NCI-H146 treated with DMSO at 0.1 percent for 48 hours (cell line): ENCODE measurements at regions not wholly inside any gene's neighbourhood (a gene's known extent, or its start where the extent isn't known, plus 50 kb on each side); places are given as distances from the start of the nearest gene placed in this dataset.
A peak's percentile ranks its signal among the peaks of the same experiment; 100 is the strongest.

Source experiments
- DNase-seq: peaks from one replicate; lab custom pipeline; 2025; ENCODE audit not compliant: unreplicated experiment; lab: John Stamatoyannopoulos, UW

DNA sequence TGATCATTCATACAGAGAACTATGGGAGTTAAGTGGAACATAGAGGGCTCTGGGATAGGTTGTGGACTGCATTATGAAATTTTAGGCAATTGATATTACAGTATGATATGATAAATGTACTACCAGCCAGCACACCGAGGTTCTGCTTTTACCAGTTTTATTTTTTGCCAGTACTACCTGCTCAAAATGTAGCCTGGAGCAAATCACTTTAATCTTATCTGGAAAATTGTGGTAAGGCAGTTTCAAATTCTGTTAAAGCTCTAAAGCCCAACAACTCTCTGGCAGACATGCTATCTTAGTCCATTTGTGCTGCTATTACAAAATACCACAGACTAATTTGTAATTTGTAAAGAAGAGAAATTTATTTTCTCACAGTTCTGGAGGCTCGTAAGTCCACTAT is 474.9 kb upstream of the CWC22 start:
- no peak for DNase-seq

- DNase-seq: no peak
These were observed 471.8 kb upstream of the CWC22 start for GRCh38 chr2:180478883-180479282.

DNA sequence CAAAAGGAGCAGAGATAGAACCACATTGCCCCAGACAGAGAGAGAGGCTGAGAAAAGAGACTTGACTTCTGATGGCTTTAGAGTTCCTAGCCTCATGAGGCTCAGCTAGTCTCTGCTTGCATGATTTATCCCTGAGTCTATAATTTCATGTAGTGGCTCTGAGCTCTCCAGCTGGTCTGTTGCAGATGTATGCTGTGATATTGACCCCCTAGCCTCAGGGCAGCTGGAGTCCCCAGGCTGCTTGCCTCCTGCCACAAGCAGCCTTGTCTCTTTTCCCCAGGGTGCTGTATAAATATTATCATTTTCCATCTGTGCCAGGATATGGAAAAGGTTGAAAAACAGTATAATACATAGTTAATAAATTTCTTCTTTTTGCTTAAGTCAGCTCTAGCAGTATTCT is 467.6 kb upstream of the CWC22 start:
- DNase-seq: peak; percentile 84

DNA sequence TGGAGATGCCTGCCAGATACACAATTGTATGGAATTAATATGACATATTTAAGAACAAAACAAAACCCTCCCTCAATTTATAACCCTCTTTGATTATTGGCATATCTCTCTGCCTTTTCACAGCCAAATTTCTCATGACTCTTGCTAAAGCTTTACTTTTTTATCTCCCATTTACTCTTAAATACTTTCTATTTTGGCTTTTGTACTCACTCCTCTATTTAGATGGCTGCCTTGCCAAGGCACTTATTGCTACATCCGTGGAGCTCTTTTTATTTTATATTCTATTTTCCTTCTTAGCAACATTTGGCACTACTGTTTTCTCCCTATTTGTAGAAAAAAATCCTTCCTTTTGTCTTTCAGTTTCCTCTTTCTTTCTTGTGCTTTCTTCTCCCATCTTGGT is 466.4 kb upstream of the CWC22 start:
- DNase-seq: no peak

- no peak for DNase-seq
These were observed 465.0 kb upstream of the CWC22 start for GRCh38 chr2:180472133-180472532.

GRCh38 chr2:180463608-180464007 is 456.5 kb upstream of the CWC22 start:
- no peak for DNase-seq

- DNase-seq: no peak
These were observed 454.7 kb upstream of the CWC22 start for GRCh38 chr2:180461761-180462160.

DNA sequence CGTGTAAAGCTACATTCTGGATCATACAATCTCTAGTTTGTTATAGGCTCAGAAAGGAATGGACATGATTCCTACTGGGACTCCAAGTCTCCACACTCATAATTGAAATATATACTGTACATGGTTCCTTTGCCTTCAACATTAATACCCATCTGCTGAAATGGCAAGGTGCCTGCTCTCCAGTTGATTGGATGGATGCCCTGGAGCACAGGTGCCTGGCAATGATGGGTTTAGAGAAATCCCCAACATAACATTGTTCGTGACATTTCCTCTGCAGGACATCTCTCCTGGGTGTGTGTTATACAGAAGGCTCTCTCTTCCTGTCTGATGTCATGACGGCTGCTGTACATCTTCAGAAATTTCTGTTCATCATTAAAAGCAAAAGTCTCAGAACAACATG is 449.7 kb upstream of the CWC22 start:
- no peak for DNase-seq

- peak; percentile 44 for DNase-seq
These were observed 443.7 kb upstream of the CWC22 start for GRCh38 chr2:180450841-180451240.

DNA sequence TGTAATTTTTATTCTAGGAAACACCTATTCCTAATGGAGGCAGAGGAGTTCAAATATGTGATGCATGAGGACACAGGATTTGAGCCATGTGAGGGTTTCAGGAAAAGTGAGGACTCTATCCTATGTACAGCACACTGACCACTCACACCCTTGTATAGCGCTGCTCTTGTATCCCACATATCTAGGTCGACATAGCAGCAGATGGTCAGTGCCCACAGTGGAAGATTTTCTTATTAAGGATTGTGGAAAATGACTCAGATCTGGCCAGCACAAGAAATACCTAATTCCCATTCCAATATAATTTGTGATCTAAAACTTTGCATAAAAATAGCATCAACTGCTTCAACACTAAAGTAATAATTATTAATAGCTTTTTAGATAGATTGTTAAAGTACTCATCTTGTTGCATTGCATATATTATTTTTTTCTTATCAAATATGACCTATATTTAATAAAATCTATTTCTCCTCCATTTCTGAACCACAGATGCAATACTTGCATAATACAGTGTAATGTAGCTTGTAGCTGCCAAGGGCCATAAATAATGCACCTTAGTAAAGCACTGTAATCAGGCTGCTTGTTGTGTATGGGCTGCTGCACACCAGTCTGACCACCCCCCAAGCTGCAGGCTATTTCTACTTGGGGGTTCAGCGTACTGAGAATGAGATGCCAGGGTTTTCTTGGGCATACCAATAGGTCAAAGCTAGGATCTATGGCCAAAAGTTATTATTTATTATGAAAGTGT is 442.2 kb upstream of the CWC22 start:
- no peak for DNase-seq

GRCh38 chr2:180446492-180446891 is 439.4 kb upstream of the CWC22 start:
- DNase-seq: no peak

DNA sequence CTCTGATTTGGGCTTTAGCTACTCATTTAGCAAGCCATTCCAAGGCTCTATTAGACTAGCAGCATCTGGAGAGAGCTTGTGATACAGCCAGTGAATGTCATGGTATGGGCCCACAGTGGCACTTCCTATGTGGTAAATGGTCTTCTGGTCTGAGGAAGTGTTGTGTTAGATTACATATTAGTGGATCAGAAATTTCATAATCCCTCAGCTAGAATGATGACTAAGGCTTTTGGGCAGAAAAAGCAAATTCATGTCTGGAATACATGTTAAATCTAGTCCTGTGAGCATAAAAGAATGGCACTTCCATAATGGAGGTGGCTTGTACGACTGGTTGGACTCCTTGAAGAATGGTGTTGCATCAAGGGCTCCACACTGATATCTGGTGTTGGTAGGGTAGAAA is 436.8 kb upstream of the CWC22 start:
- DNase-seq: no peak

- DNase-seq: no peak
These were observed 436.0 kb upstream of the CWC22 start for GRCh38 chr2:180442860-180443644.

DNA sequence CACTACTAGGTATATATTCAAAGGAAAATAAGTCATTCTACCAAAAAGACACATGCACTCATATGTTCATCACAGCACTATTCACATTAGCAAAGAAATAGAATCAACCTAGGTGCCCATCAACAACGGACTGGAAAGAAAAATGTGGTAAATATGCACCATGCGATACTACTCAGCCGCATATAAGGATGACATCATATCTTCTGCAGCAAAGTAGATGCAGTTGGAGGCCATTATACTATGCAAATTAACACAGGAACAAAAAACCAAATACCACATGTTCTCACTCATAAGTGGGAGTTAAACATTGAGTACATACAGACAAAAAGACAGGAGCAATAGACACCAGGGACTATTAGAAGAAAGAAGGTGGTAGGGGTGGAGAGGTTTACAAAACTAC is 412.1 kb upstream of the CWC22 start:
- DNase-seq: no peak

- no peak for DNase-seq
These were observed 409.5 kb upstream of the CWC22 start for GRCh38 chr2:180416627-180417026.

GRCh38 chr2:180413336-180413735 is 406.2 kb upstream of the CWC22 start:
- no peak for DNase-seq

DNA sequence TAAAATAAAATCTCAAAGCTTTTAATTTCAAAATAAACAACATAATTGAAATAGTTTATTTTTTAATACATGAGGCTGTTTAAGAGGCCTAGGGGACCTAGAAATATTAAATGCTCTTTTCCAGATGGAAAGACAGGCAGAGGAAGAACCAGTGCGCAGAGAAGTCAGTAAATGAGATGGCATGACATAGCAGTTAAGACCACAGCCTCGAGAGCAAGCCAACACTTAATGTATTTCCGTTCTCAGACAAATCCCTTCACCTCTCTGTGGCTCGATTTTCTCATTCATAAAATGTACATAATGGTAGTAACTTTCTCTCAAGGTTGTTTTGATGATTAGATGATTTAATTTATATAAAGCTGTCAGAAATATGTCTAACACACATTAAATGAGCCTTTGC is 405.1 kb upstream of the CWC22 start:
- DNase-seq: no peak

DNA sequence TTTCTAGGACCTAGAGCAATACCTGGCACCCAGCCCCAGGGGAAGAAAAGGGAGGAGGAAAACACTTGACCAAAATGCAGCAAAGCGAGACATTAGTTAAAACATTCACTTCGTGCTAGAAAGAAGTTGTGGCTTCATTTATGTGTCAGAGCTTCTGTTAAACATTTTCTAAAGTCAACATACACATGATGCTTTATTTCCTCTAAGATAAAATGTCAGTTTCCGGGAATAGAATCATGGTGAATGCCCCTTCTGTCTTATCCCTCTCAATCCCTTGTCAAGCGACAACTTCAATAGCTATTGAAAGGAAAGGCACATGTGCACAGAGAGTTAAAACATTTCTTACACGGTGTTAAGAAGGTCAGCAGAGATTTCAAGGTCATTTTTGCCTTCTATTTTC is 404.6 kb upstream of the CWC22 start:
- no peak for DNase-seq

- DNase-seq: no peak
These were observed 399.6 kb upstream of the CWC22 start for GRCh38 chr2:180406687-180407086.

DNA sequence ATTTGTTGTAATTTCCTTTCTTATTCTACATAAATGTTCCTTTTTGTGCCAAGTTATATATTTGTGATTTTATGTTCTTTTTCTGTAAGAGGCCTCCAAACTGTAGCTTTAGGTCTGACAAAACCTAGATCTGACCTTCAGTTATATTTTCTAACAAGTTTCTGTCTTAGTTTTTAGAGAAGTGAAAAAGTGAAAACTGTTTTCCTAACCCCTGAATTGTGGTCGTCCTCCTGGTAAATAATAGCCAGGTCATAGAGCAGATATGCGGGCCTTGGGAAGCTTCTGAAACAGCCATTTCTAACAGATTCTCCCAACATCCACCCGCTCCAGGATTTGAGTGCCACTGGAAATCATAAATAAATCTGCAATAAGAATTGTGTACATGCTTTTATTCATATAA is 398.4 kb upstream of the CWC22 start:
- no peak for DNase-seq

DNA sequence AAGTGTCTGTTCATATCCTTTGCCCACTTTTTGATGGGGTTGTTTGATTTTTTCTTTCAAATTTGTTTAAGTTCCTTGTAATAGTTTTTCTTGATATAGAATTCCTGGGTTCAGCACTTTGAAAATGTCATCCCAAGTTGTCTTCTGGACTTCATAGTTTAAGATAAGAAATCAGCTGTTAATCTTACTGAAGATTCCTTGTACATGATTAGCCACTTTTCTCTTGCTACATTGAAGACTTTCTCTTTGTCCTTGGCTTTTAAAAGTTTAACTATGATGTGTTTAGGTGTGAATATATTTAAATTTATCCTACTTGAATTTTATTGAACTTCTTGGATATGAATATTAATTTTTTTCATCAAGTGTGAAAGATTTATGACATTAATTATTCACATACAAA is 387.2 kb upstream of the CWC22 start:
- DNase-seq: no peak

- DNase-seq: no peak
These were observed 378.6 kb upstream of the CWC22 start for GRCh38 chr2:180385601-180386201.
